ENCODE measurements at regions not wholly inside any gene's neighbourhood (a gene's known extent, or its start where the extent isn't known, plus 50 kb on each side); places are given as distances from the start of the nearest gene placed in this dataset.

GRCh38 chr4:129641179-129641578 is 545.2 kb downstream of the C4orf33 start:
- no peak overlapping the region for H3K4me2 ChIP-seq (ENCODE audit: control insufficient read depth, extremely low read depth, insufficient read depth, low read depth, low read length)
- no peaks in the 10 kb centered on the region for H3K9me1 ChIP-seq (ENCODE audit: control insufficient read depth, extremely low read depth, insufficient read depth, low read length)
- no peaks in the 10 kb centered on the region for H3K79me2 ChIP-seq (ENCODE audit: control insufficient read depth, insufficient read depth, low read length)
- H2AFZ ChIP-seq (ENCODE audit: control insufficient read depth, low read length) = no peak overlapping the region
- no peaks in the 10 kb centered on the region for H3K9me3 ChIP-seq (ENCODE audit: control insufficient read depth, low read depth, low read length)
- dilution Hi-C loops (cut with MboI; ENCODE audit: extremely low pct_ligation_motif_present, low sequenced_read_pairs) = no loop called here
- H3K4me3 ChIP-seq (ENCODE audit: control insufficient read depth in 2 of 3, extremely low read depth in 1 of 3, insufficient read depth in 2 of 3, low read depth in 1 of 3, low read length in 3 of 3) = no peak overlapping the region
- no peak for TF ChIP-seq EZH2 (IDR thresholded peaks at IDR 0.05; ENCODE audit: low read length)
- TF ChIP-seq, protein P1, sequence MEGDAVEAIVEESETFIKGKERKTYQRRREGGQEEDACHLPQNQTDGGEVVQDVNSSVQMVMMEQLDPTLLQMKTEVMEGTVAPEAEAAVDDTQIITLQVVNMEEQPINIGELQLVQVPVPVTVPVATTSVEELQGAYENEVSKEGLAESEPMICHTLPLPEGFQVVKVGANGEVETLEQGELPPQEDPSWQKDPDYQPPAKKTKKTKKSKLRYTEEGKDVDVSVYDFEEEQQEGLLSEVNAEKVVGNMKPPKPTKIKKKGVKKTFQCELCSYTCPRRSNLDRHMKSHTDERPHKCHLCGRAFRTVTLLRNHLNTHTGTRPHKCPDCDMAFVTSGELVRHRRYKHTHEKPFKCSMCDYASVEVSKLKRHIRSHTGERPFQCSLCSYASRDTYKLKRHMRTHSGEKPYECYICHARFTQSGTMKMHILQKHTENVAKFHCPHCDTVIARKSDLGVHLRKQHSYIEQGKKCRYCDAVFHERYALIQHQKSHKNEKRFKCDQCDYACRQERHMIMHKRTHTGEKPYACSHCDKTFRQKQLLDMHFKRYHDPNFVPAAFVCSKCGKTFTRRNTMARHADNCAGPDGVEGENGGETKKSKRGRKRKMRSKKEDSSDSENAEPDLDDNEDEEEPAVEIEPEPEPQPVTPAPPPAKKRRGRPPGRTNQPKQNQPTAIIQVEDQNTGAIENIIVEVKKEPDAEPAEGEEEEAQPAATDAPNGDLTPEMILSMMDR (optimal IDR thresholded peaks at IDR 0.05 in 1 of 3, IDR thresholded peaks at IDR 0.05 in 1 of 3, conservative IDR thresholded peaks at IDR 0.05 in 1 of 3; ENCODE audit: extremely low read depth in 1 of 3, insufficient read depth in 2 of 3, low read length in 3 of 3) = peak; percentile 47 to 73 (median 67)
- no peaks in the 10 kb centered on the region for H3K36me3 ChIP-seq (ENCODE audit: control insufficient read depth in 2 of 2, extremely low read depth in 1 of 2, insufficient read depth in 2 of 2, low read length in 2 of 2)
- no peak for DNase-seq (ENCODE audit: low read depth, low spot score)
- H4K20me1 ChIP-seq (ENCODE audit: control insufficient read depth, extremely low read depth, insufficient read depth, low read length) = no peaks in the 10 kb centered on the region
- H3K27ac ChIP-seq (ENCODE audit: control insufficient read depth, insufficient read depth, low read length) = no peak overlapping the region
- no peak for FAIRE-seq
- H3K4me1 ChIP-seq (ENCODE audit: control insufficient read depth, extremely low read depth, insufficient read depth, low read length) = no peaks in the 10 kb centered on the region
- H3K9ac ChIP-seq (ENCODE audit: control insufficient read depth, extremely low read depth, insufficient read depth, low read length) = no peak overlapping the region
- no peaks in the 10 kb centered on the region for H3K27me3 ChIP-seq (ENCODE audit: control insufficient read depth, extremely low read depth, insufficient read depth, low read length)

- no peaks in the 10 kb centered on the region for H4K20me1 ChIP-seq (ENCODE audit: control insufficient read depth, extremely low read depth, insufficient read depth, low read length)
- no peak overlapping the region for H2AFZ ChIP-seq (ENCODE audit: control insufficient read depth, low read length)
- no peak for FAIRE-seq
- dilution Hi-C loops (cut with MboI; ENCODE audit: extremely low pct_ligation_motif_present, low sequenced_read_pairs) = no loop called here
- H3K27ac ChIP-seq (ENCODE audit: control insufficient read depth, insufficient read depth, low read length) = no peak overlapping the region
- no peaks in the 10 kb centered on the region for H3K9me3 ChIP-seq (ENCODE audit: control insufficient read depth, low read depth, low read length)
- no peak overlapping the region for H3K4me3 ChIP-seq (ENCODE audit: control insufficient read depth in 2 of 3, extremely low read depth in 1 of 3, insufficient read depth in 2 of 3, low read depth in 1 of 3, low read length in 3 of 3)
- DNase-seq (ENCODE audit: low read depth, low spot score) = no peak
- TF ChIP-seq, protein P1 (optimal IDR thresholded peaks at IDR 0.05 in 1 of 3, IDR thresholded peaks at IDR 0.05 in 1 of 3, conservative IDR thresholded peaks at IDR 0.05 in 1 of 3; ENCODE audit: extremely low read depth in 1 of 3, insufficient read depth in 2 of 3, low read length in 3 of 3) = no peak
- no peak for TF ChIP-seq EZH2 (IDR thresholded peaks at IDR 0.05; ENCODE audit: low read length)
- no peaks in the 10 kb centered on the region for H3K4me1 ChIP-seq (ENCODE audit: control insufficient read depth, extremely low read depth, insufficient read depth, low read length)
- H3K36me3 ChIP-seq (ENCODE audit: control insufficient read depth in 2 of 2, extremely low read depth in 1 of 2, insufficient read depth in 2 of 2, low read length in 2 of 2) = no peaks in the 10 kb centered on the region
- no peaks in the 10 kb centered on the region for H3K9me1 ChIP-seq (ENCODE audit: control insufficient read depth, extremely low read depth, insufficient read depth, low read length)
- H3K4me2 ChIP-seq (ENCODE audit: control insufficient read depth, extremely low read depth, insufficient read depth, low read depth, low read length) = no peak overlapping the region
- no peaks in the 10 kb centered on the region for H3K27me3 ChIP-seq (ENCODE audit: control insufficient read depth, extremely low read depth, insufficient read depth, low read length)
- H3K9ac ChIP-seq (ENCODE audit: control insufficient read depth, extremely low read depth, insufficient read depth, low read length) = no peak overlapping the region
- H3K79me2 ChIP-seq (ENCODE audit: control insufficient read depth, insufficient read depth, low read length) = no peaks in the 10 kb centered on the region
Measured at GRCh38 chr4:129645461-129645860, 549.5 kb downstream of the C4orf33 start.
